Activated CD8-positive, alpha-beta T cell treated with anti-CD3 and anti-CD28 coated beads for 36 hours (primary cell): ENCODE measurements at regions not wholly inside any gene's neighbourhood (a gene's known extent, or its start where the extent isn't known, plus 50 kb on each side); places are given as distances from the start of the nearest gene placed in this dataset.

Experiments used
- ATAC-seq: fragments of 200-7000 bp; cut with Tn5 transposase; one replicate; pipeline ENCODE4 v1.10.0; 2021; ENCODE audit warnings: mild to moderate bottlenecking, moderate library complexity
- CTCF ChIA-PET: fragments of 350-600 bp; sonication (Branson Sonifier 250); formaldehyde crosslinking; loops from one replicate; lab custom pipeline; 2021; ENCODE audit warnings: antibody characterized with exemption; lab: Charles Lee
- POLR2A ChIA-PET: fragments of 350-600 bp; sonication (Branson Sonifier 250); formaldehyde crosslinking; loops from one replicate; lab custom pipeline; 2021; ENCODE audit warnings: antibody characterized with exemption; lab: Charles Lee
- DNase-seq: peaks from one replicate; pipeline ENCODE4 v3.0.0-alpha.2; 2020
- H3K27ac Mint-ChIP-seq: one replicate; pipeline ENCODE4 v1.8.0; 2021; ENCODE audit warnings: mild to moderate bottlenecking, mixed read lengths
- H3K27me3 Mint-ChIP-seq: one replicate; pipeline ENCODE4 v1.8.0; 2021; ENCODE audit warnings: mixed read lengths
- H3K36me3 Mint-ChIP-seq: one replicate; pipeline ENCODE4 v1.8.0; 2021; ENCODE audit warnings: low read depth, mixed read lengths
- H3K4me1 Mint-ChIP-seq: one replicate; pipeline ENCODE4 v1.8.0; 2021; ENCODE audit warnings: low read depth, mixed read lengths
- H3K4me3 Mint-ChIP-seq: one replicate; pipeline ENCODE4 v1.8.0; 2021; ENCODE audit warnings: mild to moderate bottlenecking, moderate library complexity, mixed read lengths
- H3K9me3 Mint-ChIP-seq: one replicate; pipeline ENCODE4 v1.8.0; 2021; ENCODE audit warnings: mixed read lengths
- CTCF ChIP-seq: fragments of 200-600 bp; IDR thresholded peaks from one replicate; pipeline ENCODE4 v1.8.0; 2022; ENCODE audit warnings: antibody characterized with exemption, mild to moderate bottlenecking
- intact Hi-C: fragments of 100-400 bp; cut with micrococcal nuclease; formaldehyde crosslinking; loops from one replicate; pipeline ENCODE4 v1.10.0; 2022

DNA sequence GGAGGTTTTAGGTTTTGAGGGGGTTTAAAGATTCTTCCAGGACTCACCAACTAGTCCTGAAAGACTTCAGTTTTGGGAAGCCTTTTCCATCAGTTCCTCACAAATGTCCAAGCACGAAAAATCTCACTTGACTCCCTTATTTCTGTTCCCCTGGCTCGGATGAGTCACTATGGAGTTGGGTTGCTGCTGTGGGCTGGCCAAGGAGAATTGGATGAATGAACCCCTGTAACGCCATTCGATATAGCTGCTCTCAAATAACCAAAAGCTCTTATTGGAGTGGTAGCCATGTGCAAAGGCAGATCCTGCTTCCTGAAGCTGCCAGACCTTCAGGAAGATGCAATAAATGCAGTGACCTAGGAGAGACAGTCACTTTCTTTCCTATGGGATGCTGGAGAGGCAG is 417.0 kb downstream of the ZNF521 start:
- Mint-ChIP-seq H3K4me1 (no peaks in the 10 kb centered on the region), H3K36me3 (no peaks in the 10 kb centered on the region), H3K27me3 (peaks cover 1% of the 10 kb centered on the region), H3K27ac (no peak overlapping the region), H3K9me3 (peaks cover 1% of the 10 kb centered on the region), H3K4me3 (no peak overlapping the region)
- no peak for DNase-seq
- POLR2A ChIA-PET = no interaction called here
- CTCF ChIA-PET = no interaction called here
- no peak for ATAC-seq
- no peak for TF ChIP-seq CTCF
- intact Hi-C loops = no loop called here

- H3K27ac Mint-ChIP-seq = no peak overlapping the region
- peaks cover 1% of the 10 kb centered on the region for H3K27me3 Mint-ChIP-seq
- no peak for TF ChIP-seq CTCF
- no peak for DNase-seq
- no peaks in the 10 kb centered on the region for H3K4me1 Mint-ChIP-seq
- intact Hi-C loops = no loop called here
- no peak overlapping the region for H3K4me3 Mint-ChIP-seq
- ChIA-PET CTCF (no interaction called here), POLR2A (no interaction called here)
- H3K36me3 Mint-ChIP-seq = no peaks in the 10 kb centered on the region
- no peaks in the 10 kb centered on the region for H3K9me3 Mint-ChIP-seq
- no peak for ATAC-seq
Observed at GRCh38 chr18:24935896-24936295, 416.1 kb downstream of the ZNF521 start.

DNA sequence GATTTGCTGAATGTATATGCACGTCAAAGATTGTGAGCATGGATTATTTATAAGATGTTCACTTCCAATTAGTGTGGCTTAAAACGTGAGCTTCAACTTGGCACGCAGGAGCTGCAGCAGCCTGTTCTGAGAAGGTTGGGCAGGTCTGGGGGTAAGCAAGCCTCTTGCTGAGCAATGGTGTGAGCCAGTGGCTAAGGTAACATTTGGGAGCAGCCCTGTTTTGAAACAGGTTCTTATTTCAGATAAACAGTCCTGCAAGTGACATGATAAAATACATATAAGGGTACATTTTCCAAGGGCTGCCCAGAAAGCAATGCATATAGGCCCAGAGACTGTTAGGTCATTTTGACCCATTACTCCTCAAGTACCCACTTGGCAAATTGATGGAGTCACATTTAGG is 415.3 kb downstream of the ZNF521 start:
- no peaks in the 10 kb centered on the region for H3K36me3 Mint-ChIP-seq
- ATAC-seq (no peak), DNase-seq (no peak)
- CTCF ChIA-PET = no interaction called here
- peaks cover 1% of the 10 kb centered on the region for H3K27me3 Mint-ChIP-seq
- H3K4me1 Mint-ChIP-seq = no peaks in the 10 kb centered on the region
- no peak for TF ChIP-seq CTCF
- intact Hi-C loops = no loop called here
- POLR2A ChIA-PET = no interaction called here
- H3K9me3 Mint-ChIP-seq = no peaks in the 10 kb centered on the region
- no peak overlapping the region for H3K4me3 Mint-ChIP-seq
- no peak overlapping the region for H3K27ac Mint-ChIP-seq

GRCh38 chr18:24937639-24938275 is 414.2 kb downstream of the ZNF521 start:
- no peak overlapping the region for H3K4me3 Mint-ChIP-seq
- DNase-seq (no peak), ATAC-seq (no peak)
- H3K36me3 Mint-ChIP-seq = no peaks in the 10 kb centered on the region
- TF ChIP-seq CTCF = no peak
- H3K27ac Mint-ChIP-seq = no peak overlapping the region
- H3K27me3 Mint-ChIP-seq = peaks cover 1% of the 10 kb centered on the region
- H3K9me3 Mint-ChIP-seq = no peaks in the 10 kb centered on the region
- ChIA-PET POLR2A (no interaction called here), CTCF (no interaction called here)
- no peaks in the 10 kb centered on the region for H3K4me1 Mint-ChIP-seq
- intact Hi-C loops = no loop called here

GRCh38 chr18:24940416-24940815 is 411.6 kb downstream of the ZNF521 start:
- ChIA-PET POLR2A (interaction anchor here (0.6 kb wide), 1 partner anchor 191 kb away, joined by 4 read pairs; no protein-coding TSS in a partner anchor), CTCF (no interaction called here)
- no peaks in the 10 kb centered on the region for H3K36me3 Mint-ChIP-seq
- intact Hi-C loops = no loop called here
- H3K27ac Mint-ChIP-seq = no peak overlapping the region
- DNase-seq (no peak), ATAC-seq (no peak)
- no peaks in the 10 kb centered on the region for H3K4me1 Mint-ChIP-seq
- TF ChIP-seq CTCF = no peak
- no peaks in the 10 kb centered on the region for H3K27me3 Mint-ChIP-seq
- no peaks in the 10 kb centered on the region for H3K9me3 Mint-ChIP-seq
- H3K4me3 Mint-ChIP-seq = no peak overlapping the region
